Small intestine (tissue), 7 donors: ENCODE measurements at regions not wholly inside any gene's neighbourhood (a gene's known extent, or its start where the extent isn't known, plus 50 kb on each side); places are given as distances from the start of the nearest gene placed in this dataset.

Source experiments
- DNase-seq, 2 donors: peaks; one replicate each; pipeline versions ENCODE4 v3.0.0 to v3.0.0-alpha.2; 2013
- FAIRE-seq: peaks from 2 replicates; lab custom pipeline; 2012; peaks lifted over from hg19 to GRCh38; lab: Jason Lieb, UNC
- H3K27ac ChIP-seq, 3 donors: one replicate each; pipeline ENCODE4 v1.5.1; 2013; ENCODE audit warnings: low read length in 2 of 3, mild to moderate bottlenecking in 2 of 3, control low read depth in 1 of 3, inconsistent platforms in 1 of 3, low read depth in 1 of 3, moderate library complexity in 1 of 3
- H3K27me3 ChIP-seq, 3 donors: one replicate each; pipeline ENCODE4 v1.6.1; 2013; ENCODE audit warnings: low read length in 3 of 3, inconsistent platforms in 1 of 3; ENCODE audit not compliant: control insufficient read depth in 3 of 3, insufficient read depth in 3 of 3
- H3K36me3 ChIP-seq, 3 donors: one replicate each; pipeline ENCODE4 v1.6.1; 2013; ENCODE audit warnings: low read length in 3 of 3, inconsistent platforms in 1 of 3, low read depth in 1 of 3, mild to moderate bottlenecking in 1 of 3, moderate library complexity in 1 of 3; ENCODE audit not compliant: control insufficient read depth in 3 of 3, insufficient read depth in 2 of 3
- H3K4me1 ChIP-seq, 3 donors: one replicate each; pipeline ENCODE4 v1.6.1; 2013; ENCODE audit warnings: low read length in 2 of 3, inconsistent platforms in 1 of 3, low read depth in 1 of 3, mild to moderate bottlenecking in 1 of 3, moderate library complexity in 1 of 3; ENCODE audit not compliant: control insufficient read depth in 3 of 3, insufficient read depth in 2 of 3
- H3K4me3 ChIP-seq, 3 donors: one replicate each; pipeline ENCODE4 v1.5.1; 2013; ENCODE audit warnings: low read length in 3 of 3, control low read depth in 1 of 3, inconsistent platforms in 1 of 3, low read depth in 1 of 3, mild to moderate bottlenecking in 1 of 3, moderate library complexity in 1 of 3
- H3K9me3 ChIP-seq, 2 donors: one replicate each; pipeline ENCODE4 v1.6.1; 2013; ENCODE audit warnings: low read depth in 1 of 2, low read length in 1 of 2; ENCODE audit not compliant: control insufficient read depth in 2 of 2, insufficient read depth in 1 of 2
- WGBS, 3 donors: extraction: QIAGEN DNeasy Blood & Tissue Kit; methylation state at CpG; one replicate each; pipeline ENCODE4 v1.1.7; 2013; 5-methylcytosine and 5-hydroxymethylcytosine counted together
- donor health status: healthy with polysubstance abuse.
- donor health status: control.
- donor health status: control.
- donor health status: Bipolar disorder and iron deficiency.
- donor health status: healthy.

GRCh38 chr18:40607542-40608148 lies 1347.4 kb upstream of the PIK3C3 start:
- Histone ChIP-seq H3K36me3 (no peaks in the 10 kb centered on the region), H3K27ac (no peak overlapping the region), H3K4me3 (no peak overlapping the region), H3K9me3 (no peaks in the 10 kb centered on the region), H3K27me3 (no peaks in the 10 kb centered on the region), H3K4me1 (no peaks in the 10 kb centered on the region)
- 45 to 65% (median 54%) methylated on average over 6 of the region's 6 CpGs for WGBS, 3 donors
- no peak for DNase-seq
- no peak for FAIRE-seq

- Histone ChIP-seq H3K9me3 (no peaks in the 10 kb centered on the region), H3K27ac (no peak overlapping the region), H3K27me3 (no peaks in the 10 kb centered on the region), H3K4me3 (no peak overlapping the region), H3K4me1 (no peaks in the 10 kb centered on the region), H3K36me3 (no peaks in the 10 kb centered on the region)
- WGBS, 3 donors, result 31 to 64% (median 43%) methylated on average over 1 of the region's 1 CpG
- FAIRE-seq (no peak), DNase-seq (no peak)
Observed at GRCh38 chr18:40606996-40607395, 1348.0 kb upstream of the PIK3C3 start.

GRCh38 chr18:40583671-40584070 lies 1371.4 kb upstream of the PIK3C3 start:
- H3K9me3 ChIP-seq, result no peaks in the 10 kb centered on the region
- H3K4me1 ChIP-seq, result no peaks in the 10 kb centered on the region
- 84 to 92% (median 91%) methylated on average over 12 of the region's 12 CpGs for whole genome bisulfite sequencing, 3 donors
- no peak overlapping the region for H3K4me3 ChIP-seq
- H3K36me3 ChIP-seq, result no peaks in the 10 kb centered on the region
- DNase-seq, result no peak
- FAIRE-seq, result no peak
- H3K27ac ChIP-seq, result no peak overlapping the region
- H3K27me3 ChIP-seq, result no peaks in the 10 kb centered on the region

- H3K27me3 ChIP-seq, result no peaks in the 10 kb centered on the region
- no peaks in the 10 kb centered on the region for H3K36me3 ChIP-seq
- FAIRE-seq, result no peak
- no peak for DNase-seq
- WGBS, 3 donors, result 41 to 60% (median 52%) methylated on average over 1 of the region's 1 CpG
- H3K9me3 ChIP-seq, result no peaks in the 10 kb centered on the region
- H3K4me1 ChIP-seq, result no peaks in the 10 kb centered on the region
- H3K4me3 ChIP-seq, result no peak overlapping the region
- no peak overlapping the region for H3K27ac ChIP-seq
Observed at GRCh38 chr18:40582105-40582504, 1372.9 kb upstream of the PIK3C3 start.

- 44 to 63% (median 51%) methylated on average over 4 of the region's 4 CpGs for WGBS, 3 donors
- Histone ChIP-seq H3K4me1 (no peaks in the 10 kb centered on the region), H3K27ac (no peak overlapping the region), H3K36me3 (no peaks in the 10 kb centered on the region), H3K27me3 (no peaks in the 10 kb centered on the region), H3K9me3 (no peaks in the 10 kb centered on the region), H3K4me3 (no peak overlapping the region)
- DNase-seq, result no peak
- FAIRE-seq, result no peak
Observed at GRCh38 chr18:40577981-40578365, 1377.1 kb upstream of the PIK3C3 start.

- Histone ChIP-seq H3K9me3 (no peaks in the 10 kb centered on the region), H3K27ac (no peak overlapping the region), H3K4me3 (no peak overlapping the region), H3K4me1 (no peaks in the 10 kb centered on the region), H3K36me3 (no peaks in the 10 kb centered on the region), H3K27me3 (no peaks in the 10 kb centered on the region)
- DNase-seq, result no peak
- 30 to 38% (median 34%) methylated on average over 5 of the region's 5 CpGs for WGBS, 3 donors
- FAIRE-seq, result no peak
Observed at GRCh38 chr18:40577239-40577980, 1377.6 kb upstream of the PIK3C3 start.

GRCh38 chr18:40576507-40577115 lies 1378.4 kb upstream of the PIK3C3 start:
- 50 to 56% (median 51%) methylated on average over 4 of the region's 4 CpGs for WGBS, 3 donors

GRCh38 chr18:40570615-40571014 lies 1384.4 kb upstream of the PIK3C3 start:
- no peaks in the 10 kb centered on the region for H3K36me3 ChIP-seq
- no peak overlapping the region for H3K27ac ChIP-seq
- H3K27me3 ChIP-seq, result no peaks in the 10 kb centered on the region
- H3K4me1 ChIP-seq, result no peaks in the 10 kb centered on the region
- H3K4me3 ChIP-seq, result no peak overlapping the region
- H3K9me3 ChIP-seq, result no peaks in the 10 kb centered on the region
- no peak for DNase-seq
- WGBS, 3 donors, result 24 to 54% (median 31%) methylated on average over 1 of the region's 1 CpG
- FAIRE-seq, result no peak

More at GRCh38 chr18:40576507-40577115, 1378.4 kb upstream of the PIK3C3 start:
- no peaks in the 10 kb centered on the region for H3K9me3 ChIP-seq
- DNase-seq (no peak), FAIRE-seq (no peak)
- no peak overlapping the region for H3K4me3 ChIP-seq
- no peaks in the 10 kb centered on the region for H3K27me3 ChIP-seq
- H3K36me3 ChIP-seq, result no peaks in the 10 kb centered on the region
- H3K27ac ChIP-seq, result no peak overlapping the region
- H3K4me1 ChIP-seq, result no peaks in the 10 kb centered on the region
